Mesendoderm (in vitro differentiated cells): ENCODE measurements at regions not wholly inside any gene's neighbourhood (a gene's known extent, or its start where the extent isn't known, plus 50 kb on each side); places are given as distances from the start of the nearest gene placed in this dataset.
A peak's percentile ranks its signal among the peaks of the same experiment; 100 is the strongest.
"Not testable (repeated sequence)": the region's sequence is repeated elsewhere in the genome, so short reads cannot be mapped to it uniquely, and the experiment has no call there.

ENCODE experiments used
- DNase-seq: peaks from one replicate; pipeline ENCODE4 v3.0.0; 2013
- H2AK5ac ChIP-seq: 2 replicates; pipeline ENCODE4 v1.6.1; 2013; ENCODE audit warnings: low read length, inconsistent platforms
- H2BK120ac ChIP-seq: 2 replicates; pipeline ENCODE4 v1.6.1; 2013; ENCODE audit warnings: low read depth, mild to moderate bottlenecking, low read length, moderate library complexity, mixed read lengths
- H2BK15ac ChIP-seq: replicated peaks from 2 replicates; pipeline ENCODE4 v1.6.1; 2013; ENCODE audit warnings: low read depth, mild to moderate bottlenecking, moderate library complexity
- H2BK5ac ChIP-seq: 2 replicates; pipeline ENCODE4 v1.6.1; 2013; ENCODE audit warnings: low read length, inconsistent platforms
- H3K18ac ChIP-seq: 2 replicates; pipeline ENCODE4 v1.6.1; 2013; ENCODE audit warnings: mild to moderate bottlenecking, low read length, mixed read lengths
- H3K23ac ChIP-seq: one replicate; pipeline ENCODE4 v1.6.1; 2013; ENCODE audit warnings: low read length
- H3K27ac ChIP-seq: 2 replicates; pipeline ENCODE4 v1.5.1; 2013; ENCODE audit warnings: low read depth, mild to moderate bottlenecking, inconsistent platforms, low read length, moderate library complexity
- H3K27me3 ChIP-seq: 2 replicates; pipeline ENCODE4 v1.6.1; 2013; ENCODE audit warnings: low read length, control low read depth, mild to moderate bottlenecking, inconsistent platforms; ENCODE audit not compliant: insufficient read depth, poor library complexity
- H3K36me3 ChIP-seq: 2 replicates; pipeline ENCODE4 v1.6.1; 2013; ENCODE audit warnings: low read length, inconsistent platforms; ENCODE audit not compliant: control insufficient read depth, insufficient read depth
- H3K4ac ChIP-seq: one replicate; pipeline ENCODE4 v1.6.1; 2013; ENCODE audit warnings: low read depth, mild to moderate bottlenecking, low read length, moderate library complexity
- H3K4me1 ChIP-seq: 2 replicates; pipeline ENCODE4 v1.6.1; 2013; ENCODE audit warnings: low read depth, low read length, inconsistent platforms; ENCODE audit not compliant: control insufficient read depth
- H3K4me2 ChIP-seq: 2 replicates; pipeline ENCODE4 v1.6.1; 2013; ENCODE audit warnings: low read length
- H3K4me3 ChIP-seq: 2 replicates; pipeline ENCODE4 v1.5.1; 2013; ENCODE audit warnings: mild to moderate bottlenecking, low read length
- H3K56ac ChIP-seq: one replicate; pipeline ENCODE4 v1.6.1; 2013; ENCODE audit warnings: low read length
- H3K79me1 ChIP-seq: 2 replicates; pipeline ENCODE4 v1.6.1; 2013; ENCODE audit warnings: low read length, inconsistent platforms
- H3K79me2 ChIP-seq: 2 replicates; pipeline ENCODE4 v1.6.1; 2013; ENCODE audit warnings: mild to moderate bottlenecking, low read length; ENCODE audit not compliant: control insufficient read depth, insufficient read depth
- H3K9ac ChIP-seq: 2 replicates; pipeline ENCODE4 v1.6.1; 2013; ENCODE audit warnings: low read length, inconsistent platforms
- H4K5ac ChIP-seq: one replicate; pipeline ENCODE4 v1.6.1; 2013; ENCODE audit warnings: low read length
- H4K8ac ChIP-seq: one replicate; pipeline ENCODE4 v1.6.1; 2013; ENCODE audit warnings: low read depth, mild to moderate bottlenecking, control low read depth, low read length, moderate library complexity
- WGBS: extraction: QIAGEN DNeasy Blood & Tissue Kit; methylation state at CpG from one replicate; pipeline ENCODE4 v1.1.7; 2013; ENCODE audit warnings: low lambda C conversion rate, missing lambda C conversion rate; ENCODE audit not compliant: insufficient coverage; ENCODE audit errors: extremely low coverage; 5-methylcytosine and 5-hydroxymethylcytosine counted together

GRCh38 chr14:71764701-71765382, 167.4 kb upstream of the RGS6 start:
- no CpG with 5 or more reads among the region's 9 CpGs for WGBS
- H3K79me2 ChIP-seq = no peaks in the 10 kb centered on the region
- no peaks in the 10 kb centered on the region for H3K4me1 ChIP-seq
- H3K18ac ChIP-seq = no peak overlapping the region
- no peaks in the 10 kb centered on the region for H3K27me3 ChIP-seq
- H3K4ac ChIP-seq = no peak overlapping the region
- H3K9ac ChIP-seq = no peak overlapping the region
- H4K5ac ChIP-seq = no peak overlapping the region
- no peak overlapping the region for H2BK15ac ChIP-seq
- H3K79me1 ChIP-seq = no peaks in the 10 kb centered on the region
- no peak overlapping the region for H3K4me3 ChIP-seq
- no peak overlapping the region for H2AK5ac ChIP-seq
- no peak overlapping the region for H4K8ac ChIP-seq
- H2BK120ac ChIP-seq = no peak overlapping the region
- H3K56ac ChIP-seq = no peak overlapping the region
- no peaks in the 10 kb centered on the region for H3K36me3 ChIP-seq
- H3K23ac ChIP-seq = no peak overlapping the region
- no peak overlapping the region for H3K27ac ChIP-seq
- no peak overlapping the region for H3K4me2 ChIP-seq
- H2BK5ac ChIP-seq = no peak overlapping the region
- DNase-seq = no peak

GRCh38 chr14:71765505-71765904, 166.7 kb upstream of the RGS6 start:
- H3K4me3 ChIP-seq = no peak overlapping the region
- H2AK5ac ChIP-seq = no peak overlapping the region
- no peak overlapping the region for H3K9ac ChIP-seq
- H3K23ac ChIP-seq = no peak overlapping the region
- H3K27ac ChIP-seq = no peak overlapping the region
- H3K27me3 ChIP-seq = no peaks in the 10 kb centered on the region
- no peak overlapping the region for H2BK5ac ChIP-seq
- WGBS = no CpG with 5 or more reads among the region's 1 CpG
- no peaks in the 10 kb centered on the region for H3K4me1 ChIP-seq
- H3K18ac ChIP-seq = no peak overlapping the region
- no peak overlapping the region for H3K56ac ChIP-seq
- no peak overlapping the region for H3K4ac ChIP-seq
- H3K79me1 ChIP-seq = no peaks in the 10 kb centered on the region
- H4K5ac ChIP-seq = no peak overlapping the region
- H2BK120ac ChIP-seq = no peak overlapping the region
- H3K79me2 ChIP-seq = no peaks in the 10 kb centered on the region
- DNase-seq = no peak
- no peak overlapping the region for H4K8ac ChIP-seq
- H2BK15ac ChIP-seq = no peak overlapping the region
- H3K4me2 ChIP-seq = no peak overlapping the region
- H3K36me3 ChIP-seq = no peaks in the 10 kb centered on the region

GRCh38 chr14:71770431-71770830, 161.8 kb upstream of the RGS6 start:
- Histone ChIP-seq H3K4me1 (peaks cover 2% of the 10 kb centered on the region), H3K27ac (no peak overlapping the region), H3K18ac (no peak overlapping the region), H3K4me2 (no peak overlapping the region), H2BK15ac (no peak overlapping the region), H4K8ac (no peak overlapping the region), H2AK5ac (no peak overlapping the region), H3K4ac (no peak overlapping the region), H3K36me3 (no peaks in the 10 kb centered on the region), H3K9ac (no peak overlapping the region), H3K79me1 (no peaks in the 10 kb centered on the region), H2BK5ac (no peak overlapping the region), H4K5ac (no peak overlapping the region), H3K23ac (no peak overlapping the region), H3K56ac (no peak overlapping the region), H3K4me3 (no peak overlapping the region), H3K79me2 (no peaks in the 10 kb centered on the region), H3K27me3 (no peaks in the 10 kb centered on the region), H2BK120ac (no peak overlapping the region)
- WGBS = no CpG with 5 or more reads among the region's 3 CpGs
- DNase-seq = no peak

- no CpG with 5 or more reads among the region's 4 CpGs for WGBS
- H3K56ac ChIP-seq, H2BK15ac ChIP-seq, H2BK5ac ChIP-seq, H3K36me3 ChIP-seq, H3K4me2 ChIP-seq, H3K79me1 ChIP-seq, H3K79me2 ChIP-seq, H3K4ac ChIP-seq, H3K23ac ChIP-seq, H3K4me3 ChIP-seq, H4K5ac ChIP-seq, H3K9ac ChIP-seq, H3K18ac ChIP-seq, H3K27ac ChIP-seq, H2BK120ac ChIP-seq, H3K4me1 ChIP-seq, H4K8ac ChIP-seq, H3K27me3 ChIP-seq, DNase-seq, H2AK5ac ChIP-seq: not testable (repeated sequence)
These were observed 160.8 kb upstream of the RGS6 start for GRCh38 chr14:71771421-71771820.

- not testable (repeated sequence) for H3K4me3 ChIP-seq, H2AK5ac ChIP-seq, H3K79me1 ChIP-seq, H4K5ac ChIP-seq, H3K79me2 ChIP-seq, H3K4ac ChIP-seq, H2BK5ac ChIP-seq, H3K4me2 ChIP-seq, H3K56ac ChIP-seq, H3K9ac ChIP-seq, H3K36me3 ChIP-seq, H3K23ac ChIP-seq, H2BK15ac ChIP-seq, H3K27me3 ChIP-seq, DNase-seq, H2BK120ac ChIP-seq, H3K18ac ChIP-seq, H3K4me1 ChIP-seq, H4K8ac ChIP-seq, H3K27ac ChIP-seq
- WGBS = no CpG with 5 or more reads among the region's 17 CpGs
These were observed 160.2 kb upstream of the RGS6 start for GRCh38 chr14:71771996-71772395.

- H3K23ac ChIP-seq = no peak overlapping the region
- H3K27me3 ChIP-seq = no peaks in the 10 kb centered on the region
- peak overlapping the region; percentile 61 for H3K18ac ChIP-seq
- peak overlapping the region; percentile 83 for H2AK5ac ChIP-seq
- WGBS = no CpG with 5 or more reads among the region's 3 CpGs
- H3K9ac ChIP-seq = no peak overlapping the region
- H3K79me1 ChIP-seq = no peaks in the 10 kb centered on the region
- peak overlapping the region; percentile 26 for H3K4ac ChIP-seq
- no peak overlapping the region for H4K5ac ChIP-seq
- H3K4me3 ChIP-seq = no peak overlapping the region
- peak overlapping the region; percentile 79 for H3K27ac ChIP-seq
- no peak overlapping the region for H2BK15ac ChIP-seq
- peak overlapping the region; percentile 94 for H2BK5ac ChIP-seq
- no peaks in the 10 kb centered on the region for H3K36me3 ChIP-seq
- H3K4me1 ChIP-seq = peaks cover 7% of the 10 kb centered on the region
- H3K4me2 ChIP-seq = no peak overlapping the region
- no peaks in the 10 kb centered on the region for H3K79me2 ChIP-seq
- peak overlapping the region; percentile 69 for H3K56ac ChIP-seq
- H2BK120ac ChIP-seq = no peak overlapping the region
- no peak for DNase-seq
- peak overlapping the region; percentile 2 for H4K8ac ChIP-seq
These were observed 158.2 kb upstream of the RGS6 start for GRCh38 chr14:71773898-71774481.
